AG04449 (cell line): ENCODE measurements at regions not wholly inside any gene's neighbourhood (a gene's known extent, or its start where the extent isn't known, plus 50 kb on each side); places are given as distances from the start of the nearest gene placed in this dataset.

Experiments used
- CTCF ChIA-PET: fragments of 350-600 bp; formaldehyde crosslinking; extraction: SDS; loops from one replicate; lab custom pipeline; 2021; ENCODE audit warnings: antibody characterized with exemption; lab: Yijun Ruan, JAX
- POLR2A ChIA-PET: fragments of 400-600, 350-600 bp; formaldehyde crosslinking; extraction: SDS; loops from one replicate; lab custom pipeline; 2020; ENCODE audit warnings: antibody characterized with exemption, inconsistent platforms; lab: Yijun Ruan, JAX
- DNase-seq: peaks from one replicate; pipeline ENCODE4 v3.0.0-alpha.2; 2010; ENCODE audit warnings: low read depth, low spot score
- H3K4me3 ChIP-seq: 2 replicates; pipeline ENCODE4 v1.5.1; 2011; ENCODE audit warnings: low read depth, mild to moderate bottlenecking, control low read depth, low read length
- CTCF ChIP-seq: IDR thresholded peaks from one replicate; pipeline ENCODE4 v1.5.1; 2011; ENCODE audit warnings: mild to moderate bottlenecking, moderate library complexity, low read length, control low read depth, inconsistent platforms; ENCODE audit not compliant: insufficient read depth; ENCODE audit errors: missing control alignments

DNA sequence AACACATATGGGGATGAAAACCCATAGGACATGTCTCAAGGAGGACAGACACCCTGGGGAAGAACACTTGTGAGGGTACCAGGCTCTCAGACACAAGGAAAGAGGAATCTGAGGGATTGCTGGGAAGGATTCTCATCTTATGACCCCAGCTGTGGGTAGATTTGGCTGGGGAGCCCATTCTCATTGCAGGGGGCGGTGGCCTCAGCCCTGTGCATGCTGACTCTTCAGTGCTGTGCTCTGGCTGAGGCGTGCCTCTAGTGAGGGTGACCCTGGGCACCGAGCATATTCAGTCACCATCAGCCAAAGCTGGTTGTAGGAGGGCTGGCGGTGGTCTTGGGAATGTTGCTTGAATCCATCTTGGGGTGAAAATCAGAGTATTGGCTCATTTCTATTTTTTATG is 140.7 kb downstream of the TM9SF2 start:
- ChIA-PET POLR2A (no interaction called here), CTCF (interaction anchor here (5.8 kb wide), 1 partner anchor 14 kb away, joined by 39 read pairs; no protein-coding TSS in a partner anchor)
- no peak for TF ChIP-seq CTCF
- no peak overlapping the region for H3K4me3 ChIP-seq
- no peak for DNase-seq

DNA sequence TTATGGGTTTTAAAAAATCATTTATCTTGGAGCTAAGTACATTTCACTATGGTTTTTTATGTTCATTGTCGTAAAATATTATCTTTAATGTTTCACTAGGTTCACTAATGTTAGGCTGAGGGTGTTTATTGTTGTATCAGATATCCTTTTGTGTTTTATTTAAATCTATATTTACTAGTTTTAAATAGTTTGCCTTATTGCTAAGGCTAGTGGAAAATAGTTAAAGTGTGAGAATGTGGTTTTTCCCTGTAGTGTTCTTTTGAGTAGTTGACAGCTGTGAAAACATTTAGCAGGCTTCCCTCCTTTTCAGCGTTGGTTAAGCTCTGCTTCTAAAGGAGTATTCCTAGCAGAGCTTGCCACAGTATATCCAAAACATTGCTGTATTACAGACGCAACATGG is 139.0 kb downstream of the TM9SF2 start:
- POLR2A ChIA-PET: no interaction called here
- no peak for TF ChIP-seq CTCF
- no peak overlapping the region for H3K4me3 ChIP-seq
- CTCF ChIA-PET: interaction anchor here (3.0 kb wide), 1 partner anchor 16 kb away, joined by 17 read pairs; no protein-coding TSS in a partner anchor
- DNase-seq: no peak

GRCh38 chr13:99639126-99639525 is 137.9 kb downstream of the TM9SF2 start:
- CTCF ChIA-PET: interaction anchor here (3.0 kb wide), 1 partner anchor 18 kb away, joined by 17 read pairs; no protein-coding TSS in a partner anchor
- no peak overlapping the region for H3K4me3 ChIP-seq
- DNase-seq: no peak
- TF ChIP-seq CTCF: no peak
- POLR2A ChIA-PET: no interaction called here

DNA sequence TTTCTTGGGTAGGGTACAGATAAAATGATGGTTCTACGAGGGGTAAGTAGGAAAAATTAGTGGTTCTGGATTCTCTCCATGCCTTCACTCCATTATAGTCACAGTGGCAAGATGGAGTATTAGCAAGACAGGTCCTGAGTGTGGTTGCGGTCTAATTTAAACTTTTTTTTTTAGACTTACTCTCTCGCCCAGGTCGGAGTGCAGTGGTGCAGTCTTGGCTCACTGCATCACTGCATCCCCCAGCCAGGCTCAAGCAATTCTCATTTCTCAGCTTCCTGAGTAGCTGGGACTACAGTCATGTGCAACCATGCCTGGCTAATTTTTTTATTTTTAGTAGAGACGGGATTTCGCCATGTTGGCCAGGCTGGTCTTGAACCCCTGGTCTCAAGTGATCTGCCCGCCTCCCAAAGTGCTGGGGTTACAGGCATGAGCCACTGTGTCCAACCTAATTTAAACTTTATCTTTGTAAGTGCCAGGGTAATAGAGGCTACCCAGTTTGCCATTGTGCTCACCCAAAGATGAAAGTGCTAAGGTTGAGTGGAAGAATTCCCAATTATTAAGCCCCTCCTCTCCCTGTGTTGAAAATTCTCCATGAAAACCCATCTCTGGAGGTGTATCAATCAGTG is 135.6 kb downstream of the TM9SF2 start:
- ChIA-PET POLR2A (no interaction called here), CTCF (interaction anchor here (2.6 kb wide), 1 partner anchor 19 kb away, joined by 8 read pairs; no protein-coding TSS in a partner anchor)
- DNase-seq: no peak
- H3K4me3 ChIP-seq: no peak overlapping the region
- TF ChIP-seq CTCF: no peak

DNA sequence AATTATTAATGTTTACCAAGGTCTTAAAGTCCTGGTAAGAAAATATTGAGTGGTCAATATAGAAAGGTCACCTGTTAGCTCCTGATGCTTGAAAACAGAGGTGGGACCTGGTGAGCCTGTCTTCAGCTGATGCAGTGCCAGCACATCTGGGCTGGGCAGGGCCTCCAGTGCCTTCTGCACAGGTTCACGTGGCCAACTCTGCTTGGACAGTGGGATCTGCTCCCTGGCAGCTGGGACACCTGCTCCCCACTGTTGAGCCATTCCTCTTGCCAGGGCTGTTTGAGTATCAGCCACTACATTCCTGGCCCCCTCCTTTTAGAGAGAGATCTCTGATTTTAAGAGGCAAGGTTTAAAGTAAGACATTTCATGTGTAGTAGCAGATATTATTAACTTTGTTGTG is 135.0 kb downstream of the TM9SF2 start:
- CTCF ChIA-PET: interaction anchor here (0.8 to 2.6 kb wide), 2 partner anchors 19 to 20 kb away, joined by 3 to 8 read pairs; no protein-coding TSS in a partner anchor
- DNase-seq: no peak
- H3K4me3 ChIP-seq: no peak overlapping the region
- POLR2A ChIA-PET: no interaction called here
- TF ChIP-seq CTCF: no peak

DNA sequence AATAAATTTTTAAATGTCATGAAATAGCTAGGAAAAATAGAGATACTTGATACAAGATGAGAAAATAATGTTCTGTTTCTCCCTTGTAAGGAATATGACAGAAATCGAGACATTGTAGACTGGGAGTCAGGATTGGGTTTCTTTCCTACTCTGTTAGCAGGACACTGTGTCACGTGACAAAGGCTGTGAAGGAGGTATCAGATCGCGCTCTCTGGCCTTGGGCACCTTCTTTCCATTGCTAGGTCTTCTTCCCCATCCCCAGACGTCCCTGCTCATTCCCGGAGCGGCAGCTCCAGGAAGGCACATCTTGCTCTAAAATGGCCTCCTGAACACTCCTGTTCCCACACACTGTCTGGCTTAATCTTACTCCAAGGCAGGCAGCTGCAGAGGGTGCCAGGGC is 133.4 kb downstream of the TM9SF2 start:
- ChIA-PET POLR2A (no interaction called here), CTCF (interaction anchor here (1.3 to 2.6 kb wide), 2 partner anchors 19 to 21 kb away, joined by 3 to 8 read pairs; no protein-coding TSS in a partner anchor)
- DNase-seq: no peak
- H3K4me3 ChIP-seq: no peak overlapping the region
- no peak for TF ChIP-seq CTCF
